B cell (primary cell): ENCODE measurements at regions not wholly inside any gene's neighbourhood (a gene's known extent, or its start where the extent isn't known, plus 50 kb on each side); places are given as distances from the start of the nearest gene placed in this dataset.

Experiments
- ATAC-seq: fragments of 200-7000 bp; cut with Tn5 transposase; one replicate; pipeline ENCODE4 v1.10.0; 2021; ENCODE audit warnings: low read depth, mild to moderate bottlenecking, moderate number of reproducible peaks, moderate library complexity
- CTCF ChIA-PET: fragments of 350-600 bp; sonication (Branson Sonifier 250); formaldehyde crosslinking; loops from one replicate; lab custom pipeline; 2021; ENCODE audit warnings: antibody characterized with exemption, inconsistent platforms; lab: Charles Lee
- POLR2A ChIA-PET: fragments of 350-600 bp; sonication (Branson Sonifier 250); formaldehyde crosslinking; loops from one replicate; lab custom pipeline; 2021; ENCODE audit warnings: antibody characterized with exemption; lab: Charles Lee
- DNase-seq: peaks from one replicate; pipeline ENCODE4 v3.0.0; 2013
- H2AFZ ChIP-seq: 2 replicates; pipeline ENCODE4 v1.6.1; 2012; ENCODE audit warnings: mild to moderate bottlenecking, low read depth, low read length; ENCODE audit not compliant: insufficient read depth, poor library complexity, severe bottlenecking
- H3K27ac ChIP-seq, 2 donors: 1 replicate in 1 of 2; 2 replicates in 1 of 2; pipeline ENCODE4 v1.5.1; 2012 to 2013; ENCODE audit warnings: low read length in 2 of 2, mild to moderate bottlenecking in 2 of 2, moderate library complexity in 1 of 2
- H3K27me3 ChIP-seq, 4 experiments: fragments of 200-600 bp in 1 of 4; sonication (generic) in 1 of 4; replicated peaks in 1 of 4; 1 replicate in 2 of 4; 2 replicates in 2 of 4; pipeline versions ENCODE4 v1.6.1 to v1.7.0; 2013 to 2016; ENCODE audit warnings: low read length in 3 of 4, mild to moderate bottlenecking in 2 of 4, mixed read lengths in 1 of 4, moderate library complexity in 1 of 4; ENCODE audit not compliant: insufficient read depth in 4 of 4, control insufficient read depth in 3 of 4; ENCODE audit errors: control extremely low read depth in 1 of 4
- H3K36me3 ChIP-seq, 2 experiments: replicated peaks in 1 of 2; 1 replicate in 1 of 2; 2 replicates in 1 of 2; pipeline versions ENCODE4 v1.6.1 to v1.7.1; 2013; ENCODE audit warnings: low read length in 1 of 2; ENCODE audit not compliant: insufficient read depth in 2 of 2, control insufficient read depth in 1 of 2; ENCODE audit errors: control extremely low read depth in 1 of 2, extremely low read depth in 1 of 2
- H3K4me1 ChIP-seq, 2 donors: fragments of 200-600 bp in 1 of 2; sonication (generic) in 1 of 2; 1 replicate in 1 of 2; 2 replicates in 1 of 2; pipeline versions ENCODE4 v1.5.1 to v1.6.1; 2013 to 2017; ENCODE audit warnings: low read length in 2 of 2; ENCODE audit not compliant: control insufficient read depth in 2 of 2, insufficient read depth in 2 of 2
- H3K4me2 ChIP-seq: replicated peaks from 2 replicates; pipeline ENCODE3; 2012; ENCODE audit warnings: mild to moderate bottlenecking, low read depth, low read length; ENCODE audit not compliant: poor library complexity, severe bottlenecking
- H3K4me3 ChIP-seq, 5 experiments: fragments of 200-600 bp in 1 of 5; sonication (generic) in 1 of 5; 1 replicate in 3 of 5; 2 replicates in 2 of 5; pipeline versions ENCODE4 v1.5.1 to v1.7.0; 2011 to 2016; ENCODE audit warnings: low read length in 4 of 5, mild to moderate bottlenecking in 4 of 5, low read depth in 2 of 5, control low read depth in 1 of 5, moderate library complexity in 1 of 5; ENCODE audit not compliant: insufficient read depth in 1 of 5; ENCODE audit errors: control extremely low read depth in 1 of 5, extremely low read depth in 1 of 5
- H3K79me2 ChIP-seq: fragments of 200-600 bp; sonication (generic); one replicate; pipeline ENCODE4 v1.6.0; 2016; ENCODE audit warnings: low read length; ENCODE audit not compliant: control insufficient read depth, insufficient read depth
- H3K9ac ChIP-seq: fragments of 200-600 bp; sonication (generic); 2 replicates; pipeline ENCODE4 v1.6.1; 2017; ENCODE audit warnings: mild to moderate bottlenecking, low read length, moderate library complexity
- H3K9me3 ChIP-seq, 3 donors: one replicate each; pipeline versions ENCODE4 v1.6.1 to v1.7.1; 2013; ENCODE audit warnings: low read length in 2 of 3; ENCODE audit not compliant: control insufficient read depth in 2 of 3, insufficient read depth in 1 of 3; ENCODE audit errors: control extremely low read depth in 1 of 3
- H4K20me1 ChIP-seq: 2 replicates; pipeline ENCODE4 v1.6.0; 2012; ENCODE audit warnings: mild to moderate bottlenecking, low read length; ENCODE audit not compliant: insufficient read depth, control insufficient read depth, poor library complexity, severe bottlenecking
- H3K27ac Mint-ChIP-seq: one replicate; pipeline ENCODE4 v1.8.0; 2021; ENCODE audit warnings: mixed read lengths
- H3K27me3 Mint-ChIP-seq: one replicate; pipeline ENCODE4 v1.8.0; 2021; ENCODE audit warnings: mixed read lengths
- H3K4me1 Mint-ChIP-seq: one replicate; pipeline ENCODE4 v1.8.0; 2021; ENCODE audit warnings: mixed read lengths
- H3K4me3 Mint-ChIP-seq: one replicate; pipeline ENCODE4 v1.8.0; 2021; ENCODE audit warnings: mixed read lengths
- H3K9me3 Mint-ChIP-seq: one replicate; pipeline ENCODE4 v1.8.0; 2022; ENCODE audit warnings: mixed read lengths; ENCODE audit not compliant: insufficient read depth
- CTCF ChIP-seq: fragments of 200-600 bp; IDR thresholded peaks from one replicate; pipeline ENCODE4 v1.8.0; 2022; ENCODE audit warnings: antibody characterized with exemption, mild to moderate bottlenecking
- EZH2 ChIP-seq: IDR thresholded peaks from 2 replicates; pipeline ENCODE4 v1.6.1; 2012; ENCODE audit warnings: borderline replicate concordance, low read depth, mild to moderate bottlenecking, moderate library complexity, low read length; ENCODE audit not compliant: insufficient read depth, poor library complexity, severe bottlenecking
- WGBS: methylation state at CpG from one replicate; pipeline ENCODE4 v1.1.5; 2013; ENCODE audit warnings: missing lambda C conversion rate; ENCODE audit not compliant: insufficient coverage; 5-methylcytosine and 5-hydroxymethylcytosine counted together
- intact Hi-C: fragments of 100-400 bp; cut with micrococcal nuclease; formaldehyde crosslinking; loops from one replicate; pipeline ENCODE4 v1.10.0; 2022

- Mint-ChIP-seq H3K4me3 (no peak overlapping the region), H3K27me3 (no peaks in the 10 kb centered on the region), H3K4me1 (no peaks in the 10 kb centered on the region), H3K9me3 (peaks cover under 1% of the 10 kb centered on the region), H3K27ac (no peak overlapping the region)
- DNase-seq: no peak
- ChIA-PET POLR2A (no interaction called here), CTCF (no interaction called here)
- no peaks in the 10 kb centered on the region for H4K20me1 ChIP-seq
- no peaks in the 10 kb centered on the region for H3K4me1 ChIP-seq
- H3K4me3 ChIP-seq: no peak overlapping the region
- no peaks in the 10 kb centered on the region for H3K36me3 ChIP-seq
- H3K9ac ChIP-seq: no peak overlapping the region
- intact Hi-C loops: no loop called here
- 80% methylated on average over 1 of the region's 4 CpGs for WGBS
- H2AFZ ChIP-seq: no peak overlapping the region
- H3K27ac ChIP-seq: no peak overlapping the region
- ATAC-seq: no peak
- no peaks in the 10 kb centered on the region for H3K79me2 ChIP-seq
- no peak for TF ChIP-seq EZH2
- no peak for TF ChIP-seq CTCF
- H3K4me2 ChIP-seq: no peak overlapping the region
- H3K9me3 ChIP-seq: peaks cover 0 to 5% (median 0%) of the 10 kb centered on the region in 3 donors
- no peaks in the 10 kb centered on the region for H3K27me3 ChIP-seq
Measured at GRCh38 chr6:19100752-19101151, 713.6 kb downstream of the RNF144B start.

- no peak overlapping the region for H3K9ac ChIP-seq
- intact Hi-C loops: no loop called here
- no peaks in the 10 kb centered on the region for H3K27me3 ChIP-seq
- no peak overlapping the region for H3K4me3 ChIP-seq
- TF ChIP-seq EZH2 (no peak), CTCF (no peak)
- ChIA-PET POLR2A (no interaction called here), CTCF (no interaction called here)
- no peaks in the 10 kb centered on the region for H3K4me1 ChIP-seq
- no peaks in the 10 kb centered on the region for H3K27me3 Mint-ChIP-seq
- no peaks in the 10 kb centered on the region for H3K36me3 ChIP-seq
- no peak overlapping the region for H3K4me2 ChIP-seq
- H4K20me1 ChIP-seq: no peaks in the 10 kb centered on the region
- ATAC-seq (no peak), DNase-seq (no peak)
- H3K79me2 ChIP-seq: no peaks in the 10 kb centered on the region
- no peak overlapping the region for H3K4me3 Mint-ChIP-seq
- H3K27ac Mint-ChIP-seq: no peak overlapping the region
- no peaks in the 10 kb centered on the region for H3K4me1 Mint-ChIP-seq
- 100% methylated on average over 2 of the region's 3 CpGs for WGBS
- no peak overlapping the region for H2AFZ ChIP-seq
- peaks cover 0 to 5% (median 0%) of the 10 kb centered on the region in 3 donors for H3K9me3 ChIP-seq
- no peak overlapping the region for H3K27ac ChIP-seq
- peaks cover 5% of the 10 kb centered on the region for H3K9me3 Mint-ChIP-seq
Measured at GRCh38 chr6:19102936-19103335, 715.8 kb downstream of the RNF144B start.
